ENCODE measurements at regions not wholly inside any gene's neighbourhood (a gene's known extent, or its start where the extent isn't known, plus 50 kb on each side); places are given as distances from the start of the nearest gene placed in this dataset.

GRCh38 chr10:118237930-118238329 lies 104.2 kb downstream of the FAM204A start:
- TF ChIP-seq STAT6 (CRISPR knock-in tag; IDR thresholded peaks at IDR 0.05) (no peak), ETV6 (IDR thresholded peaks at IDR 0.05; ENCODE audit: borderline replicate concordance in 1 of 2, low read depth in 2 of 2, low read length in 1 of 2) (no peak), ETV6 (CRISPR knock-in tag; IDR thresholded peaks at IDR 0.05; ENCODE audit: borderline replicate concordance) (no peak), UBTF (IDR thresholded peaks at IDR 0.05; ENCODE audit: borderline replicate concordance in 1 of 2, low read depth in 2 of 2, low read length in 2 of 2) (no peak), EP300 (IDR thresholded peaks at IDR 0.05; ENCODE audit: low read length) (no peak), USF1 (CRISPR knock-in tag; IDR thresholded peaks at IDR 0.05) (no peak), RBBP5 (IDR thresholded peaks at IDR 0.05; ENCODE audit: borderline replicate concordance, insufficient read depth, low read length, poor library complexity, severe bottlenecking) (no peak), ZNF384 (IDR thresholded peaks at IDR 0.05; ENCODE audit: low read depth, low read length) (no peak), EGR1 (conservative IDR thresholded peaks at IDR 0.05) (no peak), KLF16 (IDR thresholded peaks at IDR 0.05) (no peak), HOMEZ (CRISPR knock-in tag; IDR thresholded peaks at IDR 0.05) (no peak), RFX5 (IDR thresholded peaks at IDR 0.05; ENCODE audit: low read depth, low read length) (no peak), CTCF (IDR thresholded peaks at IDR 0.05 in 2 of 3, conservative IDR thresholded peaks at IDR 0.05 in 1 of 3; ENCODE audit: insufficient read depth in 2 of 3, low read depth in 1 of 3, low read length in 3 of 3) (no peak), CCNT2 (IDR thresholded peaks at IDR 0.05; ENCODE audit: borderline replicate concordance, extremely low read depth, insufficient read length, low read depth, low read length) (no peak)
